Right hindlimb (tissue), 1 donor: ENCODE measurements at regions not wholly inside any gene's neighbourhood (a gene's known extent, or its start where the extent isn't known, plus 50 kb on each side); places are given as distances from the start of the nearest gene placed in this dataset.
"Not testable (repeated sequence)": the region's sequence is repeated elsewhere in the genome, so short reads cannot be mapped to it uniquely, and the experiment has no call there.

Source experiments
- DNase-seq: peaks from one replicate; pipeline ENCODE4 v3.0.0-alpha.2; 2018

- DNase-seq, result not testable (repeated sequence)
These were observed 769.1 kb upstream of the SEMA6A start for GRCh38 chr5:117343726-117344125.

GRCh38 chr5:117337064-117337749 is 762.6 kb upstream of the SEMA6A start:
- DNase-seq, result no peak

GRCh38 chr5:117336208-117336607 is 761.6 kb upstream of the SEMA6A start:
- DNase-seq, result no peak

GRCh38 chr5:117333011-117333410 is 758.4 kb upstream of the SEMA6A start:
- DNase-seq, result no peak

GRCh38 chr5:117332341-117332740 is 757.7 kb upstream of the SEMA6A start:
- DNase-seq, result no peak

GRCh38 chr5:117327511-117327910 is 752.9 kb upstream of the SEMA6A start:
- DNase-seq, result no peak

GRCh38 chr5:117326997-117327396 is 752.4 kb upstream of the SEMA6A start:
- no peak for DNase-seq

- DNase-seq, result no peak
These were observed 743.9 kb upstream of the SEMA6A start for GRCh38 chr5:117318528-117318927.

- DNase-seq, result no peak
These were observed 740.5 kb upstream of the SEMA6A start for GRCh38 chr5:117315170-117315569.

- not testable (repeated sequence) for DNase-seq
These were observed 730.0 kb upstream of the SEMA6A start for GRCh38 chr5:117304512-117305107.

GRCh38 chr5:117302949-117303348 is 728.3 kb upstream of the SEMA6A start:
- no peak for DNase-seq

GRCh38 chr5:117302473-117302872 is 727.9 kb upstream of the SEMA6A start:
- DNase-seq, result no peak

- no peak for DNase-seq
These were observed 725.3 kb upstream of the SEMA6A start for GRCh38 chr5:117299936-117300328.

GRCh38 chr5:117299224-117299935 is 724.8 kb upstream of the SEMA6A start:
- no peak for DNase-seq

GRCh38 chr5:117296872-117297271 is 722.2 kb upstream of the SEMA6A start:
- DNase-seq, result no peak

- DNase-seq, result no peak
These were observed 721.3 kb upstream of the SEMA6A start for GRCh38 chr5:117295941-117296340.

- no peak for DNase-seq
These were observed 712.2 kb upstream of the SEMA6A start for GRCh38 chr5:117286813-117287212.

GRCh38 chr5:117271656-117272055 is 697.0 kb upstream of the SEMA6A start:
- DNase-seq, result no peak

- DNase-seq, result no peak
These were observed 691.7 kb upstream of the SEMA6A start for GRCh38 chr5:117266280-117266679.

- DNase-seq, result no peak
These were observed 688.6 kb upstream of the SEMA6A start for GRCh38 chr5:117263231-117263630.

GRCh38 chr5:117262572-117263131 is 688.0 kb upstream of the SEMA6A start:
- peak; percentile 31 for DNase-seq

GRCh38 chr5:117261948-117262571 is 687.4 kb upstream of the SEMA6A start:
- DNase-seq, result no peak
